Natural killer cell (primary cell): ENCODE measurements at regions not wholly inside any gene's neighbourhood (a gene's known extent, or its start where the extent isn't known, plus 50 kb on each side); places are given as distances from the start of the nearest gene placed in this dataset.
"Not testable (repeated sequence)": the region's sequence is repeated elsewhere in the genome, so short reads cannot be mapped to it uniquely, and the experiment has no call there.

Experiments used
- ATAC-seq, 3 donors: fragments of 150-1000 bp in 2 of 3; fragments of 200-7000 bp in 1 of 3; cut with Tn5 transposase; 1 replicate in 1 of 3; 2 replicates in 2 of 3; pipeline ENCODE4 v1.10.0; 2021; ENCODE audit warnings: mild to moderate bottlenecking in 2 of 3, moderate library complexity in 2 of 3
- DNase-seq, 2 donors: peaks; one replicate each; pipeline versions ENCODE4 v3.0.0 to v3.0.0-alpha.2; 2013 to 2021; ENCODE audit warnings: mixed read lengths in 1 of 2
- H3K27ac ChIP-seq: one replicate; pipeline ENCODE4 v1.5.1; 2013; ENCODE audit warnings: mild to moderate bottlenecking, low read length
- H3K27me3 ChIP-seq: one replicate; pipeline ENCODE4 v1.6.1; 2013; ENCODE audit warnings: low read length; ENCODE audit not compliant: control insufficient read depth, insufficient read depth
- H3K36me3 ChIP-seq: one replicate; pipeline ENCODE4 v1.6.1; 2013; ENCODE audit warnings: low read length; ENCODE audit not compliant: control insufficient read depth, insufficient read depth
- H3K4me1 ChIP-seq: one replicate; pipeline ENCODE4 v1.6.1; 2013; ENCODE audit warnings: low read length; ENCODE audit not compliant: control insufficient read depth, insufficient read depth
- H3K4me3 ChIP-seq: one replicate; pipeline ENCODE4 v1.5.1; 2013; ENCODE audit warnings: low read length
- H3K9me3 ChIP-seq: one replicate; pipeline ENCODE4 v1.6.1; 2013; ENCODE audit warnings: low read length; ENCODE audit not compliant: control insufficient read depth, insufficient read depth
- H3K27ac Mint-ChIP-seq, 2 donors: one replicate each; pipeline ENCODE4 v1.8.0; 2022; ENCODE audit warnings: mild to moderate bottlenecking in 2 of 2, mixed read lengths in 2 of 2, moderate library complexity in 1 of 2
- H3K27me3 Mint-ChIP-seq, 2 donors: one replicate each; pipeline ENCODE4 v1.8.0; 2022; ENCODE audit warnings: low read depth in 2 of 2, mixed read lengths in 2 of 2
- H3K36me3 Mint-ChIP-seq: one replicate; pipeline ENCODE4 v1.8.0; 2022; ENCODE audit warnings: mixed read lengths
- H3K4me1 Mint-ChIP-seq, 2 donors: one replicate each; pipeline ENCODE4 v1.8.0; 2022; ENCODE audit warnings: mixed read lengths in 2 of 2
- H3K4me3 Mint-ChIP-seq: one replicate; pipeline ENCODE4 v1.8.0; 2022; ENCODE audit warnings: mild to moderate bottlenecking, moderate library complexity, mixed read lengths
- H3K9me3 Mint-ChIP-seq, 2 donors: one replicate each; pipeline ENCODE4 v1.8.0; 2022; ENCODE audit warnings: mixed read lengths in 2 of 2
- WGBS: methylation state at CpG from one replicate; pipeline ENCODE4 v1.1.7; 2013; ENCODE audit warnings: missing lambda C conversion rate; ENCODE audit not compliant: insufficient coverage; 5-methylcytosine and 5-hydroxymethylcytosine counted together
- intact Hi-C: fragments of 100-400 bp; cut with micrococcal nuclease; formaldehyde crosslinking; loops from one replicate; pipeline ENCODE4 v1.14.2; 2022
- TF ChIP-seq, protein P1 (sequence below): fragments of 200-600 bp; IDR thresholded peaks from one replicate; pipeline ENCODE4 v1.8.0; 2022; ENCODE audit warnings: antibody characterized with exemption

DNA sequence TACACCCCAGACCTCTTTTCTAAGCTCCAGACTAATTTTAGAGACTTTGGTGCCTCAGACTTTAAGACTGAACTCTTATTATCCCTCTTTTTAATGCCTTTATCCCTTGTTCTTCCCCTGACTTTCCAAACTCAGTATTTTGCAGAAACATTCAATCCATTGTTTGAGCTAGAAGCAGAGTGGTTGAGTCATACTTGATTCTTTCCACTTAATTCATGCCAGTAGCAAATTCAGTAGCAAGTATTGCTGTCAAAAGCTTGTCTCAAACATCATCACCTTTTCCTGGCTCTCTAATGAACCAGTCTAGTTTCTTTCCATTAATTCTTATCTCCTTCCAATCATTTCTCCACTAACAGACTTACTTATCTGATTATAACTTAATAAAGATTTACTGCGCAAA is 699.7 kb upstream of the ZNF804A start:
- peaks cover 17 to 23% of the 10 kb centered on the region in 2 donors for H3K9me3 Mint-ChIP-seq
- Histone ChIP-seq H3K4me1 (no peaks in the 10 kb centered on the region), H3K27me3 (no peaks in the 10 kb centered on the region), H3K36me3 (no peaks in the 10 kb centered on the region), H3K4me3 (no peak overlapping the region), H3K27ac (no peak overlapping the region), H3K9me3 (peaks cover 7% of the 10 kb centered on the region)
- ATAC-seq (no peak), DNase-seq (no peak)
- H3K27me3 Mint-ChIP-seq: no peaks in the 10 kb centered on the region
- no peak overlapping the region for H3K27ac Mint-ChIP-seq
- TF ChIP-seq, protein P1, sequence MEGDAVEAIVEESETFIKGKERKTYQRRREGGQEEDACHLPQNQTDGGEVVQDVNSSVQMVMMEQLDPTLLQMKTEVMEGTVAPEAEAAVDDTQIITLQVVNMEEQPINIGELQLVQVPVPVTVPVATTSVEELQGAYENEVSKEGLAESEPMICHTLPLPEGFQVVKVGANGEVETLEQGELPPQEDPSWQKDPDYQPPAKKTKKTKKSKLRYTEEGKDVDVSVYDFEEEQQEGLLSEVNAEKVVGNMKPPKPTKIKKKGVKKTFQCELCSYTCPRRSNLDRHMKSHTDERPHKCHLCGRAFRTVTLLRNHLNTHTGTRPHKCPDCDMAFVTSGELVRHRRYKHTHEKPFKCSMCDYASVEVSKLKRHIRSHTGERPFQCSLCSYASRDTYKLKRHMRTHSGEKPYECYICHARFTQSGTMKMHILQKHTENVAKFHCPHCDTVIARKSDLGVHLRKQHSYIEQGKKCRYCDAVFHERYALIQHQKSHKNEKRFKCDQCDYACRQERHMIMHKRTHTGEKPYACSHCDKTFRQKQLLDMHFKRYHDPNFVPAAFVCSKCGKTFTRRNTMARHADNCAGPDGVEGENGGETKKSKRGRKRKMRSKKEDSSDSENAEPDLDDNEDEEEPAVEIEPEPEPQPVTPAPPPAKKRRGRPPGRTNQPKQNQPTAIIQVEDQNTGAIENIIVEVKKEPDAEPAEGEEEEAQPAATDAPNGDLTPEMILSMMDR: no peak
- no peak overlapping the region for H3K4me3 Mint-ChIP-seq
- H3K4me1 Mint-ChIP-seq: no peaks in the 10 kb centered on the region
- intact Hi-C loops: no loop called here
- no CpG with 5 or more reads among the region's 1 CpG for WGBS
- peaks cover 7% of the 10 kb centered on the region for H3K36me3 Mint-ChIP-seq

GRCh38 chr2:183901931-183902330 is 696.4 kb upstream of the ZNF804A start:
- no peaks in the 10 kb centered on the region for H3K4me1 Mint-ChIP-seq
- H3K9me3 Mint-ChIP-seq: peaks cover 15 to 21% of the 10 kb centered on the region in 2 donors
- Histone ChIP-seq H3K36me3 (no peaks in the 10 kb centered on the region), H3K4me3 (no peak overlapping the region), H3K27ac (no peak overlapping the region), H3K9me3 (peaks cover 7% of the 10 kb centered on the region), H3K27me3 (no peaks in the 10 kb centered on the region), H3K4me1 (no peaks in the 10 kb centered on the region)
- intact Hi-C loops: no loop called here
- TF ChIP-seq, protein P1: no peak
- ATAC-seq (no peak), DNase-seq (no peak)
- no peaks in the 10 kb centered on the region for H3K27me3 Mint-ChIP-seq
- peaks cover 7% of the 10 kb centered on the region for H3K36me3 Mint-ChIP-seq
- H3K27ac Mint-ChIP-seq: no peak overlapping the region
- H3K4me3 Mint-ChIP-seq: no peak overlapping the region

- H3K27me3 ChIP-seq: no peaks in the 10 kb centered on the region
- H3K4me1 ChIP-seq: no peaks in the 10 kb centered on the region
- no peak overlapping the region for H3K4me3 Mint-ChIP-seq
- H3K27ac ChIP-seq: no peak overlapping the region
- intact Hi-C loops: no loop called here
- no peaks in the 10 kb centered on the region for H3K4me1 Mint-ChIP-seq
- H3K9me3 ChIP-seq: peaks cover under 1% of the 10 kb centered on the region
- H3K36me3 Mint-ChIP-seq: peaks cover 7% of the 10 kb centered on the region
- ATAC-seq (no peak), DNase-seq (no peak)
- H3K27me3 Mint-ChIP-seq: no peaks in the 10 kb centered on the region
- no peak overlapping the region for H3K4me3 ChIP-seq
- peaks cover 17 to 24% of the 10 kb centered on the region in 2 donors for H3K9me3 Mint-ChIP-seq
- no peaks in the 10 kb centered on the region for H3K36me3 ChIP-seq
- WGBS: no CpG with 5 or more reads among the region's 2 CpGs
- TF ChIP-seq, protein P1: no peak
- H3K27ac Mint-ChIP-seq: no peak overlapping the region
Measured at GRCh38 chr2:183903026-183903425, 695.3 kb upstream of the ZNF804A start.

- H3K9me3 ChIP-seq, H3K27ac Mint-ChIP-seq, intact Hi-C loops, H3K4me3 Mint-ChIP-seq, H3K36me3 Mint-ChIP-seq, H3K27me3 ChIP-seq, H3K27ac ChIP-seq, ATAC-seq, DNase-seq, H3K4me1 Mint-ChIP-seq, H3K27me3 Mint-ChIP-seq, H3K4me3 ChIP-seq, H3K4me1 ChIP-seq, H3K36me3 ChIP-seq: not testable (repeated sequence)
- 71% methylated on average over 2 of the region's 3 CpGs for WGBS
- H3K9me3 Mint-ChIP-seq: peaks cover 4 to 17% of the 10 kb centered on the region in 2 donors
Measured at GRCh38 chr2:183916041-183916440, 682.3 kb upstream of the ZNF804A start.
